WTC11 (cell line): ENCODE measurements at regions not wholly inside any gene's neighbourhood (a gene's known extent, or its start where the extent isn't known, plus 50 kb on each side); places are given as distances from the start of the nearest gene placed in this dataset.

Source experiments
- ATAC-seq: fragments of 200-7000 bp; cut with Tn5 transposase; 2 replicates; pipeline ENCODE4 v1.10.0; 2021; ENCODE audit warnings: mild to moderate bottlenecking, moderate library complexity
- CTCF ChIA-PET: fragments of 300-600 bp; sonication (Branson Sonifier 250); formaldehyde crosslinking; loops from one replicate; lab custom pipeline; 2021; ENCODE audit warnings: antibody characterized with exemption; lab: Charles Lee
- POLR2A ChIA-PET: fragments of 350-600 bp; sonication (Branson Sonifier 250); formaldehyde crosslinking; loops from one replicate; lab custom pipeline; 2021; ENCODE audit warnings: antibody characterized with exemption; lab: Charles Lee
- DNase-seq: peaks from one replicate; pipeline ENCODE4 v3.0.0; 2021; ENCODE audit warnings: low spot score
- H3K27ac Mint-ChIP-seq: 2 replicates; pipeline ENCODE4 v1.8.0; 2021; ENCODE audit warnings: mixed read lengths
- H3K27me3 Mint-ChIP-seq: 2 replicates; pipeline ENCODE4 v1.8.0; 2021; ENCODE audit warnings: low read depth, mild to moderate bottlenecking, moderate library complexity, mixed read lengths
- H3K36me3 Mint-ChIP-seq: 2 replicates; pipeline ENCODE4 v1.8.0; 2021; ENCODE audit warnings: mixed read lengths
- H3K4me1 Mint-ChIP-seq: 2 replicates; pipeline ENCODE4 v1.8.0; 2022; ENCODE audit warnings: mixed read lengths
- H3K4me3 Mint-ChIP-seq: 2 replicates; pipeline ENCODE4 v1.8.0; 2021; ENCODE audit warnings: mild to moderate bottlenecking, moderate library complexity, mixed read lengths
- H3K9me3 Mint-ChIP-seq: 2 replicates; pipeline ENCODE4 v1.8.0; 2021; ENCODE audit warnings: mixed read lengths
- CREB1 ChIP-seq: sonication (generic); formaldehyde crosslinking; IDR thresholded peaks from 2 replicates; pipeline ENCODE4 v1.8.0; 2023; ENCODE audit warnings: mild to moderate bottlenecking, missing genetic modification reagents
- EMX1 ChIP-seq: fragments of 250-450 bp; sonication (Bioruptor Pico); IDR thresholded peaks from 2 replicates; pipeline ENCODE4 v1.8.0; 2021; ENCODE audit warnings: mild to moderate bottlenecking
- FOXK1 ChIP-seq: sonication (generic); formaldehyde crosslinking; IDR thresholded peaks from 2 replicates; pipeline ENCODE4 v1.8.0; 2022; ENCODE audit warnings: mild to moderate bottlenecking, moderate library complexity, missing genetic modification reagents
- GRHL2 ChIP-seq: fragments of 250-450 bp; sonication (Bioruptor Pico); IDR thresholded peaks from 2 replicates; pipeline ENCODE4 v1.8.0; 2022; ENCODE audit warnings: mild to moderate bottlenecking, moderate library complexity; ENCODE audit not compliant: insufficient replicate concordance, severe bottlenecking
- RELA ChIP-seq: sonication (generic); formaldehyde crosslinking; IDR thresholded peaks from 2 replicates; pipeline ENCODE4 v1.8.1; 2022; ENCODE audit warnings: missing genetic modification reagents, mild to moderate bottlenecking, borderline replicate concordance
- SP1 ChIP-seq: sonication (generic); formaldehyde crosslinking; conservative IDR thresholded peaks from 2 replicates; pipeline ENCODE4 v1.8.1; 2022; ENCODE audit warnings: missing genetic modification reagents
- TCF7 ChIP-seq: sonication (generic); formaldehyde crosslinking; IDR thresholded peaks from 2 replicates; pipeline ENCODE4 v1.8.0; 2022; ENCODE audit warnings: mild to moderate bottlenecking, low read depth, missing genetic modification reagents, moderate library complexity
- ZNF138 ChIP-seq: sonication (generic); formaldehyde crosslinking; conservative IDR thresholded peaks from 2 replicates; pipeline ENCODE4 v1.8.1; 2022; ENCODE audit warnings: mild to moderate bottlenecking, moderate library complexity, missing genetic modification reagents
- ZNF416 ChIP-seq: fragments of 250-450 bp; sonication (Bioruptor Pico); IDR thresholded peaks from 2 replicates; pipeline ENCODE4 v1.9.0; 2021; ENCODE audit warnings: mild to moderate bottlenecking, inconsistent platforms
- TF ChIP-seq, protein P1 (sequence below): sonication (generic); formaldehyde crosslinking; IDR thresholded peaks from 2 replicates; pipeline ENCODE4 v1.8.0; 2022; ENCODE audit warnings: mild to moderate bottlenecking, missing genetic modification reagents
- TF ChIP-seq, protein P2 (sequence below): sonication (generic); formaldehyde crosslinking; IDR thresholded peaks from 2 replicates; pipeline ENCODE4 v1.8.1; 2023; ENCODE audit warnings: mild to moderate bottlenecking, moderate library complexity, missing genetic modification reagents
- TF ChIP-seq, protein P3 (sequence below): fragments of 250-450 bp; sonication (Bioruptor Pico); conservative IDR thresholded peaks from 2 replicates; pipeline ENCODE4 v1.9.0; 2021; ENCODE audit warnings: mild to moderate bottlenecking
- TF ChIP-seq, protein P4 (sequence below): sonication (generic); formaldehyde crosslinking; IDR thresholded peaks from 2 replicates; pipeline ENCODE4 v1.8.0; 2022; ENCODE audit warnings: missing genetic modification reagents
- TF ChIP-seq, protein P5 (sequence below): sonication (generic); formaldehyde crosslinking; IDR thresholded peaks from 2 replicates; pipeline ENCODE4 v1.8.1; 2023; ENCODE audit warnings: mild to moderate bottlenecking, missing genetic modification reagents, borderline replicate concordance

DNA sequence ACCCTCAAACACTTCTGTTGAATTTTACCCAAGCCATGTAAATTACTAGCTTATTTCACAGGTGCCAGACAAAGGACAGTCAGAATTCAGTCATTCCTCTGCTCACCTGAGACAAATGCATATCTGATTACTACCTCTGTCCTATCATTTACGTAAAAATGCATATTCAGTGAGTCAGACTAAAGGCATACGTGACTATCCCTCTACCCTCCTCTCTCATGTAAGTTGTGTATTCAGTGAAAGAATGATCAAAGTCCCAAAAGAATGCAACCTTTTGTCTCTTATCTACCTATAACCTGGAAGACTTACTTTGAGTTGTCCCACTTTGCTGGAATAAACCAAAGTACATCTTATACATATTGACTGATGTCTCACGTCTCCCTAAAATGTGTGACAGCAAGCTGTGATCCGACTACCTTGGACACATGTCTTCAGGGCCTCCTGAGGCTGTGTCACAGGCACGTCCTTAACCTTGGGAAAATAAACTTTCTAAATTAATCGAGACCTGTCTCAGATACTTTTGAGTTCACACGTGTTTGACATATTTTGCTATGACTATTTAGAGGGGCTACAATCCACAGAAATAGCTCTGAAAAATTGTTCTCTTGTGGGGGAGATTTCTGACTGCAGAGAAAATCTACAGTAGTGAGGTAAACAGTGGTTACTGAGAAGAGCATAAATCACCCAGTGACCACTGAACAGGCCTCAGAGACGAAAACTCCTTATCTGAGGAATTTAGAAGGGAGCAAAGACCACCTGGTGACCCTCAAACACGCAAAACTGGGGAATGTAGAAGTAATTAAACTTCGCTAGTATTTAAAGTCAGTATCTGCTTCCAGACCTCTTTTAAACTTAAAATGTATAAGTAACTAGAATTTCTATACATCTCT is 1575.8 kb downstream of the STIM2 start:
- H3K4me1 Mint-ChIP-seq, result peaks cover 34% of the 10 kb centered on the region
- DNase-seq (no peak), ATAC-seq (peak; percentile 43)
- no peaks in the 10 kb centered on the region for H3K9me3 Mint-ChIP-seq
- no peak overlapping the region for H3K4me3 Mint-ChIP-seq
- H3K36me3 Mint-ChIP-seq, result no peaks in the 10 kb centered on the region
- H3K27ac Mint-ChIP-seq, result peak overlapping the region; percentile 69
- ChIA-PET POLR2A (no interaction called here), CTCF (no interaction called here)
- TF ChIP-seq TCF7 (no peak), GRHL2 (no peak), RELA (no peak), ZNF416 (CRISPR knock-in tag) (no peak), SP1 (CRISPR knock-in tag) (no peak), EMX1 (CRISPR knock-in tag) (no peak), CREB1 (CRISPR knock-in tag) (no peak), ZNF138 (no peak), FOXK1 (CRISPR knock-in tag) (no peak)
- TF ChIP-seq, protein P1, sequence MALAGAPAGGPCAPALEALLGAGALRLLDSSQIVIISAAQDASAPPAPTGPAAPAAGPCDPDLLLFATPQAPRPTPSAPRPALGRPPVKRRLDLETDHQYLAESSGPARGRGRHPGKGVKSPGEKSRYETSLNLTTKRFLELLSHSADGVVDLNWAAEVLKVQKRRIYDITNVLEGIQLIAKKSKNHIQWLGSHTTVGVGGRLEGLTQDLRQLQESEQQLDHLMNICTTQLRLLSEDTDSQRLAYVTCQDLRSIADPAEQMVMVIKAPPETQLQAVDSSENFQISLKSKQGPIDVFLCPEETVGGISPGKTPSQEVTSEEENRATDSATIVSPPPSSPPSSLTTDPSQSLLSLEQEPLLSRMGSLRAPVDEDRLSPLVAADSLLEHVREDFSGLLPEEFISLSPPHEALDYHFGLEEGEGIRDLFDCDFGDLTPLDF (CRISPR knock-in tag), result no peak
- TF ChIP-seq, protein P2, sequence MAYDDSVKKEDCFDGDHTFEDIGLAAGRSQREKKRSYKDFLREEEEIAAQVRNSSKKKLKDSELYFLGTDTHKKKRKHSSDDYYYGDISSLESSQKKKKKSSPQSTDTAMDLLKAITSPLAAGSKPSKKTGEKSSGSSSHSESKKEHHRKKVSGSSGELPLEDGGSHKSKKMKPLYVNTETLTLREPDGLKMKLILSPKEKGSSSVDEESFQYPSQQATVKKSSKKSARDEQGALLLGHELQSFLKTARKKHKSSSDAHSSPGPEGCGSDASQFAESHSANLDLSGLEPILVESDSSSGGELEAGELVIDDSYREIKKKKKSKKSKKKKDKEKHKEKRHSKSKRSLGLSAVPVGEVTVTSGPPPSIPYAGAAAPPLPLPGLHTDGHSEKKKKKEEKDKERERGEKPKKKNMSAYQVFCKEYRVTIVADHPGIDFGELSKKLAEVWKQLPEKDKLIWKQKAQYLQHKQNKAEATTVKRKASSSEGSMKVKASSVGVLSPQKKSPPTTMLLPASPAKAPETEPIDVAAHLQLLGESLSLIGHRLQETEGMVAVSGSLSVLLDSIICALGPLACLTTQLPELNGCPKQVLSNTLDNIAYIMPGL (CRISPR knock-in tag), result no peak
- TF ChIP-seq, protein P3, sequence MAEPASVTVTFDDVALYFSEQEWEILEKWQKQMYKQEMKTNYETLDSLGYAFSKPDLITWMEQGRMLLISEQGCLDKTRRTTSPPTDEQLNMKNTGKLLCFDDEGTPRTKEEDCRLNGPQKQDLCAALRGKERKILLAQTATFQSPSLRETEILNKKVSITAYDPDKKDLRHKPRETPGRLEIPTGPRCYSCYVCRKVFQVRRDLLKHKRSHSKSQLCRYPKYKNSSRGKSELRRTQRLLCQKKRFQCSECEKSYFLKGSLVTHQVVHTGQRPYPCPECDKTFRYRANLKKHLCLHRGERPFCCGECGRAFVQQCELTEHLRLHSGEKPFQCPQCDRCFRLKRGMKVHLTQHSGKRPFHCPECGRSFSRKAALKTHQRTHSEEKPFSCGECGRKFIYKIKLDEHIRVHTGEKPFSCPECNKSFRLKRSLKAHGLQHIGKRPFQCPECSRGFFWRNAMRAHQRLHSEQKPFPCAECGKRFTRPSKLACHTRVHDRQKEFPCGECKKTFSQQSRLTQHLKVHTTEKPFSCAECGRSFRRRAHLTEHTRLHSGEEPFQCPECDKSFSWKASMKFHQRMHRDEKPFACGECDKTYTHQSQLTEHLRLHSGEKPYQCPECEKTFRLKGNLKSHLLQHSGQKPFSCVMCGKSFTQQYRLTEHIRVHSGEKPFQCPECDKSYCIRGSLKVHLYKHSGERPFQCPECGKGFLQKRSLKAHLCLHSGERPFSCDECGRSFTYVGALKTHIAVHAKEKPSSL (CRISPR knock-in tag), result no peak
- TF ChIP-seq, protein P4, sequence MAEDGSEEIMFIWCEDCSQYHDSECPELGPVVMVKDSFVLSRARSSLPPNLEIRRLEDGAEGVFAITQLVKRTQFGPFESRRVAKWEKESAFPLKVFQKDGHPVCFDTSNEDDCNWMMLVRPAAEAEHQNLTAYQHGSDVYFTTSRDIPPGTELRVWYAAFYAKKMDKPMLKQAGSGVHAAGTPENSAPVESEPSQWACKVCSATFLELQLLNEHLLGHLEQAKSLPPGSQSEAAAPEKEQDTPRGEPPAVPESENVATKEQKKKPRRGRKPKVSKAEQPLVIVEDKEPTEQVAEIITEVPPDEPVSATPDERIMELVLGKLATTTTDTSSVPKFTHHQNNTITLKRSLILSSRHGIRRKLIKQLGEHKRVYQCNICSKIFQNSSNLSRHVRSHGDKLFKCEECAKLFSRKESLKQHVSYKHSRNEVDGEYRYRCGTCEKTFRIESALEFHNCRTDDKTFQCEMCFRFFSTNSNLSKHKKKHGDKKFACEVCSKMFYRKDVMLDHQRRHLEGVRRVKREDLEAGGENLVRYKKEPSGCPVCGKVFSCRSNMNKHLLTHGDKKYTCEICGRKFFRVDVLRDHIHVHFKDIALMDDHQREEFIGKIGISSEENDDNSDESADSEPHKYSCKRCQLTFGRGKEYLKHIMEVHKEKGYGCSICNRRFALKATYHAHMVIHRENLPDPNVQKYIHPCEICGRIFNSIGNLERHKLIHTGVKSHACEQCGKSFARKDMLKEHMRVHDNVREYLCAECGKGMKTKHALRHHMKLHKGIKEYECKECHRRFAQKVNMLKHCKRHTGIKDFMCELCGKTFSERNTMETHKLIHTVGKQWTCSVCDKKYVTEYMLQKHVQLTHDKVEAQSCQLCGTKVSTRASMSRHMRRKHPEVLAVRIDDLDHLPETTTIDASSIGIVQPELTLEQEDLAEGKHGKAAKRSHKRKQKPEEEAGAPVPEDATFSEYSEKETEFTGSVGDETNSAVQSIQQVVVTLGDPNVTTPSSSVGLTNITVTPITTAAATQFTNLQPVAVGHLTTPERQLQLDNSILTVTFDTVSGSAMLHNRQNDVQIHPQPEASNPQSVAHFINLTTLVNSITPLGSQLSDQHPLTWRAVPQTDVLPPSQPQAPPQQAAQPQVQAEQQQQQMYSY (CRISPR knock-in tag), result no peak
- TF ChIP-seq, protein P5, sequence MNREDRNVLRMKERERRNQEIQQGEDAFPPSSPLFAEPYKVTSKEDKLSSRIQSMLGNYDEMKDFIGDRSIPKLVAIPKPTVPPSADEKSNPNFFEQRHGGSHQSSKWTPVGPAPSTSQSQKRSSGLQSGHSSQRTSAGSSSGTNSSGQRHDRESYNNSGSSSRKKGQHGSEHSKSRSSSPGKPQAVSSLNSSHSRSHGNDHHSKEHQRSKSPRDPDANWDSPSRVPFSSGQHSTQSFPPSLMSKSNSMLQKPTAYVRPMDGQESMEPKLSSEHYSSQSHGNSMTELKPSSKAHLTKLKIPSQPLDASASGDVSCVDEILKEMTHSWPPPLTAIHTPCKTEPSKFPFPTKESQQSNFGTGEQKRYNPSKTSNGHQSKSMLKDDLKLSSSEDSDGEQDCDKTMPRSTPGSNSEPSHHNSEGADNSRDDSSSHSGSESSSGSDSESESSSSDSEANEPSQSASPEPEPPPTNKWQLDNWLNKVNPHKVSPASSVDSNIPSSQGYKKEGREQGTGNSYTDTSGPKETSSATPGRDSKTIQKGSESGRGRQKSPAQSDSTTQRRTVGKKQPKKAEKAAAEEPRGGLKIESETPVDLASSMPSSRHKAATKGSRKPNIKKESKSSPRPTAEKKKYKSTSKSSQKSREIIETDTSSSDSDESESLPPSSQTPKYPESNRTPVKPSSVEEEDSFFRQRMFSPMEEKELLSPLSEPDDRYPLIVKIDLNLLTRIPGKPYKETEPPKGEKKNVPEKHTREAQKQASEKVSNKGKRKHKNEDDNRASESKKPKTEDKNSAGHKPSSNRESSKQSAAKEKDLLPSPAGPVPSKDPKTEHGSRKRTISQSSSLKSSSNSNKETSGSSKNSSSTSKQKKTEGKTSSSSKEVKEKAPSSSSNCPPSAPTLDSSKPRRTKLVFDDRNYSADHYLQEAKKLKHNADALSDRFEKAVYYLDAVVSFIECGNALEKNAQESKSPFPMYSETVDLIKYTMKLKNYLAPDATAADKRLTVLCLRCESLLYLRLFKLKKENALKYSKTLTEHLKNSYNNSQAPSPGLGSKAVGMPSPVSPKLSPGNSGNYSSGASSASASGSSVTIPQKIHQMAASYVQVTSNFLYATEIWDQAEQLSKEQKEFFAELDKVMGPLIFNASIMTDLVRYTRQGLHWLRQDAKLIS (CRISPR knock-in tag), result no peak
- H3K27me3 Mint-ChIP-seq, result no peaks in the 10 kb centered on the region
